ENCODE measurements at regions not wholly inside any gene's neighbourhood (a gene's known extent, or its start where the extent isn't known, plus 50 kb on each side); places are given as distances from the start of the nearest gene placed in this dataset.
"Not testable (repeated sequence)": the region's sequence is repeated elsewhere in the genome, so short reads cannot be mapped to it uniquely, and the experiment has no call there.

- no peaks in the 10 kb centered on the region for H3K36me3 Mint-ChIP-seq (ENCODE audit: low read depth)
- CTCF ChIA-PET: interaction anchor here (0.6 kb wide), 1 partner anchor 557 kb away, joined by 3 read pairs; no protein-coding TSS in a partner anchor
- no peak overlapping the region for H3K4me3 Mint-ChIP-seq
- intact Hi-C loops (cut with micrococcal nuclease): no loop called here
- H3K27ac Mint-ChIP-seq: no peak overlapping the region
- H3K4me1 Mint-ChIP-seq (ENCODE audit: low read depth): no peaks in the 10 kb centered on the region
- H3K9me3 Mint-ChIP-seq: peaks cover 2% of the 10 kb centered on the region
- no peak for DNase-seq
- no peaks in the 10 kb centered on the region for H3K27me3 Mint-ChIP-seq (ENCODE audit: low read depth)
Observed at GRCh38 chr9:26240020-26240419, 561.8 kb upstream of the TUSC1 start.

- Mint-ChIP-seq H3K9me3 (peaks cover 2% of the 10 kb centered on the region), H3K4me1 (ENCODE audit: low read depth) (no peaks in the 10 kb centered on the region), H3K36me3 (ENCODE audit: low read depth) (no peaks in the 10 kb centered on the region), H3K27me3 (ENCODE audit: low read depth) (no peaks in the 10 kb centered on the region), H3K27ac (no peak overlapping the region), H3K4me3 (no peak overlapping the region)
- no peak for DNase-seq
- intact Hi-C loops (cut with micrococcal nuclease): no loop called here
- CTCF ChIA-PET: no interaction called here
Observed at GRCh38 chr9:26237256-26237655, 559.0 kb upstream of the TUSC1 start.

GRCh38 chr9:26234865-26235264 is 556.6 kb upstream of the TUSC1 start:
- intact Hi-C loops (cut with micrococcal nuclease): no loop called here
- H3K36me3 Mint-ChIP-seq (ENCODE audit: low read depth): no peaks in the 10 kb centered on the region

GRCh38 chr9:26231391-26231790 is 553.1 kb upstream of the TUSC1 start:
- intact Hi-C loops (cut with micrococcal nuclease): no loop called here
- Mint-ChIP-seq H3K36me3 (ENCODE audit: low read depth) (no peaks in the 10 kb centered on the region), H3K4me1 (ENCODE audit: low read depth) (no peaks in the 10 kb centered on the region), H3K27ac (no peak overlapping the region), H3K27me3 (ENCODE audit: low read depth) (no peaks in the 10 kb centered on the region), H3K4me3 (no peak overlapping the region), H3K9me3 (peaks cover 6% of the 10 kb centered on the region)
- no peak for DNase-seq
- CTCF ChIA-PET: no interaction called here

More at GRCh38 chr9:26234865-26235264, 556.6 kb upstream of the TUSC1 start:
- no peak for DNase-seq
- Mint-ChIP-seq H3K4me1 (ENCODE audit: low read depth) (no peaks in the 10 kb centered on the region), H3K9me3 (peaks cover 2% of the 10 kb centered on the region), H3K4me3 (no peak overlapping the region), H3K27me3 (ENCODE audit: low read depth) (no peaks in the 10 kb centered on the region), H3K27ac (no peak overlapping the region)
- CTCF ChIA-PET: no interaction called here

GRCh38 chr9:26229324-26230054 is 551.2 kb upstream of the TUSC1 start:
- Mint-ChIP-seq H3K4me3 (no peak overlapping the region), H3K4me1 (ENCODE audit: low read depth) (no peaks in the 10 kb centered on the region), H3K27ac (no peak overlapping the region), H3K27me3 (ENCODE audit: low read depth) (no peaks in the 10 kb centered on the region), H3K9me3 (peaks cover 4% of the 10 kb centered on the region), H3K36me3 (ENCODE audit: low read depth) (no peaks in the 10 kb centered on the region)
- DNase-seq: no peak
- CTCF ChIA-PET: interaction anchor here (0.8 kb wide), 1 partner anchor 9 kb away, joined by 3 read pairs; no protein-coding TSS in a partner anchor
- intact Hi-C loops (cut with micrococcal nuclease): loop anchor here (10.0 kb wide), 1 partner anchor 65 kb away; no protein-coding TSS in a partner anchor

GRCh38 chr9:26228273-26228672 is 550.0 kb upstream of the TUSC1 start:
- Mint-ChIP-seq H3K27ac (no peak overlapping the region), H3K36me3 (ENCODE audit: low read depth) (no peaks in the 10 kb centered on the region), H3K27me3 (ENCODE audit: low read depth) (no peaks in the 10 kb centered on the region), H3K4me3 (no peak overlapping the region), H3K9me3 (peaks cover 5% of the 10 kb centered on the region), H3K4me1 (ENCODE audit: low read depth) (no peaks in the 10 kb centered on the region)
- intact Hi-C loops (cut with micrococcal nuclease): loop anchor here (10.0 kb wide), 1 partner anchor 63 kb away; no protein-coding TSS in a partner anchor
- CTCF ChIA-PET: no interaction called here
- DNase-seq: no peak

GRCh38 chr9:26221290-26221689 is 543.0 kb upstream of the TUSC1 start:
- no peaks in the 10 kb centered on the region for H3K4me1 Mint-ChIP-seq (ENCODE audit: low read depth)
- H3K36me3 Mint-ChIP-seq (ENCODE audit: low read depth): no peaks in the 10 kb centered on the region
- peaks cover 7% of the 10 kb centered on the region for H3K9me3 Mint-ChIP-seq
- intact Hi-C loops (cut with micrococcal nuclease): loop anchor here (10.0 kb wide), 1 partner anchor 56 kb away; no protein-coding TSS in a partner anchor
- no peak overlapping the region for H3K4me3 Mint-ChIP-seq
- CTCF ChIA-PET: interaction anchor here (1.3 kb wide), 1 partner anchor 9 kb away, joined by 3 read pairs; no protein-coding TSS in a partner anchor
- no peaks in the 10 kb centered on the region for H3K27me3 Mint-ChIP-seq (ENCODE audit: low read depth)
- DNase-seq: no peak
- no peak overlapping the region for H3K27ac Mint-ChIP-seq

DNA sequence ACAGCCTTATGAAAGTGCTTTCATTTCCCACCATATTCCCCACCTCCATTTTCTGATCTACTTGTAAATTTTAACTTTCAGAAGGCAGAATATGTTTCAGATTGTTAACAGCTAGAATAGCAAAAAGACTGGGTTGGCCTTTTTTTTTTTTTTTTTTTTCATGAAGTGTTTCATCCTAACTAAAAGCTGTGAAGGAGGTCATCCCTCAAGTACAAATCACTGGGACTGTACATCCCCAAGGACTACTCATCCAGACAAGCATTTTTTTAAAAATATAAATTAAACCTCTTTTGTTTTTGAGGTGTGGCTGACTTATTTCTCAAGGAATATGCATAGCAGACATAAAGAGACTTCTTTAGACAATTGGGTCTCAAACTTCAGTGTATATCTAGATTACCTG is 542.1 kb upstream of the TUSC1 start:
- H3K36me3 Mint-ChIP-seq (ENCODE audit: low read depth): no peaks in the 10 kb centered on the region
- H3K27me3 Mint-ChIP-seq (ENCODE audit: low read depth): no peaks in the 10 kb centered on the region
- H3K4me1 Mint-ChIP-seq (ENCODE audit: low read depth): no peaks in the 10 kb centered on the region
- peaks cover 9% of the 10 kb centered on the region for H3K9me3 Mint-ChIP-seq
- CTCF ChIA-PET: interaction anchor here (1.3 kb wide), 1 partner anchor 10 kb away, joined by 3 read pairs; no protein-coding TSS in a partner anchor
- intact Hi-C loops (cut with micrococcal nuclease): loop anchor here (10.0 kb wide), 1 partner anchor 56 kb away; no protein-coding TSS in a partner anchor
- H3K27ac Mint-ChIP-seq: no peak overlapping the region
- H3K4me3 Mint-ChIP-seq: no peak overlapping the region
- DNase-seq: no peak

DNA sequence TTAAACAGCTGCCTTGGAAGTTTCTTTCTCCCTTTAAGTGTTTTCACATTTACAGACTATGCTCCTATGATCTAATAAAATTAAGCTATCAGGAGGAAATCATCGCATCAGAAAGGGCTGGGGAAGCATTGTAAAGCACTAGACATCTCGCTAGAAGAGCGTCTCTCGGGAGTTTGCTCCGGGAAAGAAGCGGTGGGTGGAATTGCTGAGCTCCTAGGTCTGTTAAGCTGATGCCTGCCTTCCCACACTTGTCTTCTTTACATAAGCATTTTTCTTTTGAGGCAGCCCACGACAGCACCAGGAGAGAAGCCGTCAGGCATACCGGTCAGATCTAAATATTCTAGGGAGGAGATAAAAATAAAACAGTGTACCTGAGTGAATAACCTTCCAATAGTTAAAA is 541.7 kb upstream of the TUSC1 start:
- CTCF ChIA-PET: no interaction called here
- intact Hi-C loops (cut with micrococcal nuclease): loop anchor here (10.0 kb wide), 1 partner anchor 55 kb away; no protein-coding TSS in a partner anchor

DNA sequence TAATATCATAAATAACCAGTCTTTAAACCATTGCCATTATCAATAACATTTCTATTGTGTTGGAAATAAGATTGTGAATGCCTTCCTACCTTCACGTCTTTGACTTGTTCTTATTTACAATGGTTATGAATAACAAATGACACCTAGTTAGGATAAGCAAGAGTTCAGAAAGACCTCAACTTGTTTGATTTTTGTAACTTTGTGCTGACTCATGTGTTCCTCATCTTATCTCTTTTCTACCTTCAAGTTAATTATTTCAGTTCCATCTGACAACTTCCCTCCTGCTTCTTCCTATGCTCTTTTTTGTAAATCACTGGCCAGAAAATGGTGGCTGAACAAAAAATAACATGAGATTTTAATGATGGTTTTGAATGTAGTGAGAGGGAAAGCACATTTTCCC is 538.5 kb upstream of the TUSC1 start:
- H3K4me3 Mint-ChIP-seq: no peak overlapping the region
- H3K36me3 Mint-ChIP-seq (ENCODE audit: low read depth): no peaks in the 10 kb centered on the region
- no peaks in the 10 kb centered on the region for H3K27me3 Mint-ChIP-seq (ENCODE audit: low read depth)
- H3K27ac Mint-ChIP-seq: no peak overlapping the region
- CTCF ChIA-PET: no interaction called here
- H3K4me1 Mint-ChIP-seq (ENCODE audit: low read depth): no peaks in the 10 kb centered on the region
- peaks cover 8% of the 10 kb centered on the region for H3K9me3 Mint-ChIP-seq
- intact Hi-C loops (cut with micrococcal nuclease): no loop called here
- DNase-seq: no peak

More for the DNA sequence above, 541.7 kb upstream of the TUSC1 start:
- no peak overlapping the region for H3K27ac Mint-ChIP-seq
- no peak overlapping the region for H3K4me3 Mint-ChIP-seq
- H3K27me3 Mint-ChIP-seq (ENCODE audit: low read depth): no peaks in the 10 kb centered on the region
- no peaks in the 10 kb centered on the region for H3K36me3 Mint-ChIP-seq (ENCODE audit: low read depth)
- H3K9me3 Mint-ChIP-seq: peaks cover 9% of the 10 kb centered on the region
- DNase-seq: no peak
- no peaks in the 10 kb centered on the region for H3K4me1 Mint-ChIP-seq (ENCODE audit: low read depth)

GRCh38 chr9:26214713-26215444 is 536.6 kb upstream of the TUSC1 start:
- CTCF ChIA-PET; H3K27ac Mint-ChIP-seq; H3K9me3 Mint-ChIP-seq; H3K27me3 Mint-ChIP-seq (ENCODE audit: low read depth); H3K4me1 Mint-ChIP-seq (ENCODE audit: low read depth); intact Hi-C loops (cut with micrococcal nuclease); H3K4me3 Mint-ChIP-seq; H3K36me3 Mint-ChIP-seq (ENCODE audit: low read depth); DNase-seq: not testable (repeated sequence)

DNA sequence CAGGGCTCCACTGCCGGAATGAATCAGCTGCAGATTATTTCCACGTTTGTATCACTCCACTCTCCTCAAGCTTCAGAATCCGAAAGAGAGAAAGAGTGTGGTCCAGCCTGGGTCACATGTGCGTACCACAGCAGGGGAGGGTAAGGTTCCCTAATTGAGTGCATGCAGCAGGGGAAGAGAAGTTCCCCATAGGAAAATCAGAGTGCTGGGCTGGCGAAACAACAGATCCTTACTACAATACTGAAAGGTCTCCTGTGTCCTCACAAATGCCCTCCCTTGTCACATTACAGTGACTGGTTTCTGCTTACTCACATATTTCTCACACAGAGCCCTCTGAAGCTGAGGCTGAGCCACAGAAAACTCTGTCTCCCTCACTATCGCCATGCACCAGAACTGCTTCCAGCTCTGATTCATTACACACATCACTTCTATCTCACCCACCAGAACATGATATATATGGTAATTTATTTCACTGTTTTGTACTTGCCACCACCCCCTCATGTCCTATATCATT is 532.2 kb upstream of the TUSC1 start:
- CTCF ChIA-PET: no interaction called here
- DNase-seq: no peak
- Mint-ChIP-seq H3K36me3 (ENCODE audit: low read depth) (no peaks in the 10 kb centered on the region), H3K9me3 (peaks cover 2% of the 10 kb centered on the region), H3K27me3 (ENCODE audit: low read depth) (no peaks in the 10 kb centered on the region), H3K4me3 (no peak overlapping the region), H3K4me1 (ENCODE audit: low read depth) (no peaks in the 10 kb centered on the region), H3K27ac (no peak overlapping the region)
- intact Hi-C loops (cut with micrococcal nuclease): no loop called here

Measured in activated naive CD4-positive, alpha-beta T cell treated with anti-CD3 and anti-CD28 coated beads for 36 hours (primary cell).